ENCODE measurements at regions not wholly inside any gene's neighbourhood (a gene's known extent, or its start where the extent isn't known, plus 50 kb on each side); places are given as distances from the start of the nearest gene placed in this dataset.

GRCh38 chr16:86337138-86337537 lies 173.2 kb upstream of the FOXF1 start:
- TF ChIP-seq CTCF (IDR thresholded peaks at IDR 0.05; ENCODE audit: low read depth, low read length, poor library complexity, severe bottlenecking) (no peak), EZH2phosphoT487 (IDR thresholded peaks at IDR 0.05; ENCODE audit: borderline replicate concordance, low read length) (no peak)

Data from DOHH2 (cell line).